ENCODE measurements at regions not wholly inside any gene's neighbourhood (a gene's known extent, or its start where the extent isn't known, plus 50 kb on each side); places are given as distances from the start of the nearest gene placed in this dataset.

DNA sequence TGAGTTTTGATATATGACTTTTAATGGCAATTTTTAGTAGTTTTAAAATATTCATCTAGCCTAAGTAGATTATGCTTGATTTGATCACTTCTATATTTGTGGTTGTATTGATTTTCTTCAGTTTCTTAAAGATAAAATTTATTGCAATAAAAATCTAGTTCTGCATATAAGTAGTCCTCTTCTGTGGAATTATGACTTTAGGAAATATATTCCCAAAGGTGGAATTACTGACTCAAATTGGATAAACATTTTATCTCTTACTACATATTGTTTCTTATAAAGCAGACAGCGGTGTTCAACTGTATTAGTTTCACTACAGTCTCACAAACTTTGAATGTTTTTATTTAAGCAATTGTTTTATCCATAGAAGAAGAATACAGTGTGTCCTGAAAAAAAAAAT, 883.0 kb upstream of the SEMA6A start:
- no peak for TF ChIP-seq POLR2AphosphoS5 (IDR thresholded peaks at IDR 0.05)
- no peak for TF ChIP-seq EZH2 (IDR thresholded peaks at IDR 0.05; ENCODE audit: borderline replicate concordance, insufficient read depth, low read length, poor library complexity, severe bottlenecking)
- TF ChIP-seq, protein P1, sequence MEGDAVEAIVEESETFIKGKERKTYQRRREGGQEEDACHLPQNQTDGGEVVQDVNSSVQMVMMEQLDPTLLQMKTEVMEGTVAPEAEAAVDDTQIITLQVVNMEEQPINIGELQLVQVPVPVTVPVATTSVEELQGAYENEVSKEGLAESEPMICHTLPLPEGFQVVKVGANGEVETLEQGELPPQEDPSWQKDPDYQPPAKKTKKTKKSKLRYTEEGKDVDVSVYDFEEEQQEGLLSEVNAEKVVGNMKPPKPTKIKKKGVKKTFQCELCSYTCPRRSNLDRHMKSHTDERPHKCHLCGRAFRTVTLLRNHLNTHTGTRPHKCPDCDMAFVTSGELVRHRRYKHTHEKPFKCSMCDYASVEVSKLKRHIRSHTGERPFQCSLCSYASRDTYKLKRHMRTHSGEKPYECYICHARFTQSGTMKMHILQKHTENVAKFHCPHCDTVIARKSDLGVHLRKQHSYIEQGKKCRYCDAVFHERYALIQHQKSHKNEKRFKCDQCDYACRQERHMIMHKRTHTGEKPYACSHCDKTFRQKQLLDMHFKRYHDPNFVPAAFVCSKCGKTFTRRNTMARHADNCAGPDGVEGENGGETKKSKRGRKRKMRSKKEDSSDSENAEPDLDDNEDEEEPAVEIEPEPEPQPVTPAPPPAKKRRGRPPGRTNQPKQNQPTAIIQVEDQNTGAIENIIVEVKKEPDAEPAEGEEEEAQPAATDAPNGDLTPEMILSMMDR (IDR thresholded peaks at IDR 0.05; ENCODE audit: poor library complexity, severe bottlenecking) = no peak
